ENCODE measurements at regions not wholly inside any gene's neighbourhood (a gene's known extent, or its start where the extent isn't known, plus 50 kb on each side); places are given as distances from the start of the nearest gene placed in this dataset.

- H3K36me3 ChIP-seq (ENCODE audit: control insufficient read depth, insufficient read depth, low read length): no peaks in the 10 kb centered on the region
Measured at GRCh38 chr3:40652072-40652471, 127.3 kb downstream of the ZNF621 start.

GRCh38 chr3:40653001-40653400, 128.2 kb downstream of the ZNF621 start:
- Histone ChIP-seq H3K4me3 (ENCODE audit: low read length) (no peak overlapping the region), H3K27me3 (ENCODE audit: control insufficient read depth, insufficient read depth, low read length, poor library complexity, severe bottlenecking) (peaks cover 42% of the 10 kb centered on the region), H3K4me1 (ENCODE audit: control insufficient read depth, insufficient read depth, low read length) (no peaks in the 10 kb centered on the region), H3K9ac (ENCODE audit: extremely low read depth, low read length, poor library complexity, severe bottlenecking) (no peak overlapping the region), H3K9me3 (ENCODE audit: control insufficient read depth, low read length) (no peaks in the 10 kb centered on the region), H3K27ac (ENCODE audit: low read depth, low read length) (no peak overlapping the region), H3K36me3 (ENCODE audit: control insufficient read depth, insufficient read depth, low read length) (no peaks in the 10 kb centered on the region)
- 79 to 83% methylated on average over 2 of the region's 2 CpGs for WGBS, 2 experiments (ENCODE audit: insufficient coverage in 1 of 2, insufficient read length in 1 of 2)
- Mint-ChIP-seq H3K27ac (no peak overlapping the region), H3K4me1 (peaks cover 21% of the 10 kb centered on the region), H3K4me3 (no peak overlapping the region), H3K9me3 (no peaks in the 10 kb centered on the region), H3K27me3 (ENCODE audit: insufficient read depth) (peaks cover 17% of the 10 kb centered on the region), H3K36me3 (ENCODE audit: low read depth) (no peaks in the 10 kb centered on the region)
- no peak for DNase-seq
- TF ChIP-seq, protein P1, sequence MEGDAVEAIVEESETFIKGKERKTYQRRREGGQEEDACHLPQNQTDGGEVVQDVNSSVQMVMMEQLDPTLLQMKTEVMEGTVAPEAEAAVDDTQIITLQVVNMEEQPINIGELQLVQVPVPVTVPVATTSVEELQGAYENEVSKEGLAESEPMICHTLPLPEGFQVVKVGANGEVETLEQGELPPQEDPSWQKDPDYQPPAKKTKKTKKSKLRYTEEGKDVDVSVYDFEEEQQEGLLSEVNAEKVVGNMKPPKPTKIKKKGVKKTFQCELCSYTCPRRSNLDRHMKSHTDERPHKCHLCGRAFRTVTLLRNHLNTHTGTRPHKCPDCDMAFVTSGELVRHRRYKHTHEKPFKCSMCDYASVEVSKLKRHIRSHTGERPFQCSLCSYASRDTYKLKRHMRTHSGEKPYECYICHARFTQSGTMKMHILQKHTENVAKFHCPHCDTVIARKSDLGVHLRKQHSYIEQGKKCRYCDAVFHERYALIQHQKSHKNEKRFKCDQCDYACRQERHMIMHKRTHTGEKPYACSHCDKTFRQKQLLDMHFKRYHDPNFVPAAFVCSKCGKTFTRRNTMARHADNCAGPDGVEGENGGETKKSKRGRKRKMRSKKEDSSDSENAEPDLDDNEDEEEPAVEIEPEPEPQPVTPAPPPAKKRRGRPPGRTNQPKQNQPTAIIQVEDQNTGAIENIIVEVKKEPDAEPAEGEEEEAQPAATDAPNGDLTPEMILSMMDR (conservative IDR thresholded peaks at IDR 0.05): no peak

More at GRCh38 chr3:40652072-40652471, 127.3 kb downstream of the ZNF621 start:
- Mint-ChIP-seq H3K9me3 (no peaks in the 10 kb centered on the region), H3K27me3 (ENCODE audit: insufficient read depth) (peaks cover 17% of the 10 kb centered on the region), H3K4me1 (peaks cover 26% of the 10 kb centered on the region), H3K27ac (no peak overlapping the region), H3K4me3 (no peak overlapping the region), H3K36me3 (ENCODE audit: low read depth) (no peaks in the 10 kb centered on the region)
- Histone ChIP-seq H3K9me3 (ENCODE audit: control insufficient read depth, low read length) (no peaks in the 10 kb centered on the region), H3K4me1 (ENCODE audit: control insufficient read depth, insufficient read depth, low read length) (no peaks in the 10 kb centered on the region), H3K27me3 (ENCODE audit: control insufficient read depth, insufficient read depth, low read length, poor library complexity, severe bottlenecking) (peaks cover 49% of the 10 kb centered on the region), H3K4me3 (ENCODE audit: low read length) (no peak overlapping the region), H3K9ac (ENCODE audit: extremely low read depth, low read length, poor library complexity, severe bottlenecking) (no peak overlapping the region), H3K27ac (ENCODE audit: low read depth, low read length) (no peak overlapping the region)
- WGBS, 2 experiments (ENCODE audit: insufficient coverage in 1 of 2, insufficient read length in 1 of 2): 93 to 96% methylated on average over 4 to 5 of the region's 5 CpGs
- TF ChIP-seq, protein P1 (conservative IDR thresholded peaks at IDR 0.05): no peak
- DNase-seq: no peak

DNA sequence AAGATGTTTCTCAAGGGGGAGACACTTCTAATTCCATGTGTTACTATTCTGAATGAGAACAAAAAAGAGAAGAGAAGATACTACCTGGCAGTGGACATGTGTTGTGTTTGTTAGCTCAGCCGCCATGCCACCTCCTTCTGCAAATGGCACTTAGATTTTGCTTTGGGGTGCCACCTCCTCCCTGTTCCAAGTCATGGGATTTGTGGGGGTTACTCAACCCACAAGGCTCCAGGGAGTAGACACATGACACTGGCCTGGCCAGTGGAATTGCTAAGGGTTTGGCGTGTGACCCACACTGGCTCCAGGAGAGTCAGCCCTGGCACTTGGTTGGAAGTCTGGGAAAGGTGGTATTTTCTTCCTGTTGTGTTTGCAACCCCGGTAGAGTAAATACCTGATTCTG, 129.1 kb downstream of the ZNF621 start:
- DNase-seq: no peak
- 93 to 94% methylated on average over 2 to 3 of the region's 3 CpGs for WGBS, 2 experiments (ENCODE audit: insufficient coverage in 1 of 2, insufficient read length in 1 of 2)
- H3K27ac ChIP-seq (ENCODE audit: low read depth, low read length): no peak overlapping the region
- Mint-ChIP-seq H3K4me1 (peaks cover 12% of the 10 kb centered on the region), H3K9me3 (no peaks in the 10 kb centered on the region), H3K27me3 (ENCODE audit: insufficient read depth) (peaks cover 17% of the 10 kb centered on the region), H3K27ac (no peak overlapping the region), H3K4me3 (no peak overlapping the region), H3K36me3 (ENCODE audit: low read depth) (no peaks in the 10 kb centered on the region)
- H3K27me3 ChIP-seq (ENCODE audit: control insufficient read depth, insufficient read depth, low read length, poor library complexity, severe bottlenecking): peaks cover 40% of the 10 kb centered on the region
- TF ChIP-seq, protein P1 (conservative IDR thresholded peaks at IDR 0.05): no peak
- no peaks in the 10 kb centered on the region for H3K4me1 ChIP-seq (ENCODE audit: control insufficient read depth, insufficient read depth, low read length)
- H3K9ac ChIP-seq (ENCODE audit: extremely low read depth, low read length, poor library complexity, severe bottlenecking): no peak overlapping the region
- no peak overlapping the region for H3K4me3 ChIP-seq (ENCODE audit: low read length)
- no peaks in the 10 kb centered on the region for H3K9me3 ChIP-seq (ENCODE audit: control insufficient read depth, low read length)
- no peaks in the 10 kb centered on the region for H3K36me3 ChIP-seq (ENCODE audit: control insufficient read depth, insufficient read depth, low read length)

Data from endodermal cell (in vitro differentiated cells).